Heart right ventricle (tissue), 16 donors: ENCODE measurements at regions not wholly inside any gene's neighbourhood (a gene's known extent, or its start where the extent isn't known, plus 50 kb on each side); places are given as distances from the start of the nearest gene placed in this dataset.

Source experiments
- ATAC-seq, 8 donors: fragments of 200-7000 bp; cut with Tn5 transposase; one replicate each; pipeline ENCODE4 v1.9.1; 2020; ENCODE audit warnings: mild to moderate bottlenecking in 8 of 8, moderate library complexity in 8 of 8, moderate number of reproducible peaks in 1 of 8
- DNase-seq, 2 donors: peaks; one replicate each; pipeline ENCODE4 v3.0.0-alpha.2; 2020
- H3K27ac ChIP-seq, 10 donors: fragments of 200-600 bp; sonication (generic) in 2 of 10; one replicate each; pipeline versions ENCODE4 v1.5.0 to v1.8.0; 2020 to 2022; ENCODE audit warnings: mild to moderate bottlenecking in 3 of 10
- H3K27me3 ChIP-seq, 7 donors: fragments of 200-600 bp; one replicate each; pipeline ENCODE4 v1.8.0; 2021 to 2022; ENCODE audit warnings: mild to moderate bottlenecking in 2 of 7
- H3K36me3 ChIP-seq, 9 donors: fragments of 200-600 bp; sonication (generic) in 1 of 9; one replicate each; pipeline versions ENCODE4 v1.5.0 to v1.8.0; 2020 to 2022; ENCODE audit warnings: mild to moderate bottlenecking in 2 of 9
- H3K4me1 ChIP-seq, 9 donors: fragments of 200-600 bp; sonication (generic) in 1 of 9; one replicate each; pipeline versions ENCODE4 v1.5.0 to v1.8.0; 2020 to 2022; ENCODE audit warnings: mild to moderate bottlenecking in 4 of 9
- H3K4me3 ChIP-seq, 10 donors: fragments of 200-600 bp; sonication (generic) in 2 of 10; one replicate each; pipeline versions ENCODE4 v1.5.0 to v1.8.0; 2020 to 2022; ENCODE audit warnings: mild to moderate bottlenecking in 7 of 10, moderate library complexity in 2 of 10
- H3K9me3 ChIP-seq, 11 donors: fragments of 200-600 bp in 10 of 11; sonication (generic) in 2 of 11; one replicate each; pipeline versions ENCODE4 v1.5.0 to v1.8.0; 2013 to 2022; ENCODE audit warnings: mild to moderate bottlenecking in 2 of 11, control low read depth in 1 of 11, moderate library complexity in 1 of 11
- CTCF ChIP-seq, 9 donors: fragments of 200-600 bp; sonication (generic) in 2 of 9; IDR thresholded peaks; one replicate each; pipeline versions ENCODE4 v1.5.0 to v1.8.0; 2021 to 2022; ENCODE audit warnings: antibody characterized with exemption in 9 of 9, mild to moderate bottlenecking in 5 of 9, moderate library complexity in 1 of 9
- WGBS, 2 donors: extraction: QIAGEN DNeasy Blood & Tissue Kit; methylation state at CpG; one replicate each; pipeline ENCODE4 v1.1.7; 2013; ENCODE audit warnings: inconsistent platforms in 1 of 2; 5-methylcytosine and 5-hydroxymethylcytosine counted together
- intact Hi-C, 10 donors: fragments of 100-400 bp; cut with DNase I; formaldehyde crosslinking; loops; one replicate each; pipeline versions ENCODE4 v1.11.1 to v1.14.2; 2022
- donor health status: Arrhythmogenic right ventricular cardiomyopathy.
- donor health status: ischemic (EF 13 %, LVEDD 7.1; RV severe dilation, severe dysfunction).
- donor health status: healthy with polysubstance abuse.
- donor health status: DM: no; HTN: yes; CAD: no.
- donor health status: DM: no; HTN: no; CAD: no.
- donor health status: ischemic (EF 25% LVEDD 6.9; RV normal size, moderate dysfunction).
- donor health status: ischemic (EF 25% LVEDD 5.7; RV mildly dilated, moderate dysfunction).
- donor health status: healthy.
- donor health status: DM: yes; HTN: yes; CAD: no.
- donor health status: Ischemic cardiomyopathy.
- donor health status: ischemic (EF 35%, LVEDD 5.7; RV mildly dilated, moderate dysfunction).
- donor health status: nonischemic (EF 11% LVEDD 7.7; RV severe dilation, severe dysfunction).
- donor health status: DM: yes; HTN: yes; CAD: no.
- donor health status: PGD.
- donor health status: ischemic (EF 29% LVEDD 5.4; RV normal size, mild dysfunction).
- donor health status: nonischemic (EF 23%, LVEDD 6.1; RV moderate dilation, normal function).

GRCh38 chr4:7141151-7141834 lies 51.0 kb upstream of the SORCS2 start:
- TF ChIP-seq CTCF (IDR thresholded peaks at IDR 0.05): no peak
- Histone ChIP-seq H3K36me3 (no peaks in the 10 kb centered on the region), H3K27me3 (peaks cover 0 to 3% (median 0%) of the 10 kb centered on the region in 7 donors), H3K4me3 (no peak overlapping the region), H3K4me1 (no peaks in the 10 kb centered on the region), H3K27ac (no peak overlapping the region), H3K9me3 (no peaks in the 10 kb centered on the region)
- intact Hi-C loops: no loop called here
- DNase-seq (no peak), ATAC-seq (no peak)
- 68 to 72% methylated on average over 14 of the region's 14 CpGs for WGBS, 2 donors

- H3K4me3 ChIP-seq: no peak overlapping the region
- no peak overlapping the region for H3K27ac ChIP-seq
- H3K9me3 ChIP-seq: no peaks in the 10 kb centered on the region
- intact Hi-C loops: no loop called here
- ATAC-seq (no peak), DNase-seq (no peak)
- no peaks in the 10 kb centered on the region for H3K36me3 ChIP-seq
- H3K4me1 ChIP-seq: peaks cover 0 to 4% (median under 1%) of the 10 kb centered on the region in 9 donors
- no peak for TF ChIP-seq CTCF (IDR thresholded peaks at IDR 0.05)
- no peaks in the 10 kb centered on the region for H3K27me3 ChIP-seq
- WGBS, 2 donors: 84 to 94% methylated on average over 8 of the region's 8 CpGs
Measured at GRCh38 chr4:7140692-7141069, 51.7 kb upstream of the SORCS2 start.

- TF ChIP-seq CTCF (IDR thresholded peaks at IDR 0.05): no peak
Measured at GRCh38 chr4:7140062-7140691, 52.2 kb upstream of the SORCS2 start.

GRCh38 chr4:7139167-7139982 lies 53.0 kb upstream of the SORCS2 start:
- no peak for ATAC-seq
- 53 to 64% methylated on average over 12 of the region's 12 CpGs for WGBS, 2 donors

More at GRCh38 chr4:7140062-7140691, 52.2 kb upstream of the SORCS2 start:
- Histone ChIP-seq H3K27ac (no peak overlapping the region), H3K4me3 (no peak overlapping the region), H3K9me3 (no peaks in the 10 kb centered on the region), H3K4me1 (peaks cover 0 to 9% (median 5%) of the 10 kb centered on the region in 9 donors), H3K36me3 (no peaks in the 10 kb centered on the region), H3K27me3 (no peaks in the 10 kb centered on the region)
- intact Hi-C loops: no loop called here
- DNase-seq: no peak
- ATAC-seq: no peak
- 85 to 90% methylated on average over 11 of the region's 11 CpGs for WGBS, 2 donors

More at GRCh38 chr4:7139167-7139982, 53.0 kb upstream of the SORCS2 start:
- Histone ChIP-seq H3K4me3 (no peak overlapping the region), H3K4me1 (peaks cover 0 to 16% (median 9%) of the 10 kb centered on the region in 9 donors), H3K36me3 (no peaks in the 10 kb centered on the region), H3K27ac (no peak overlapping the region), H3K27me3 (no peaks in the 10 kb centered on the region), H3K9me3 (no peaks in the 10 kb centered on the region)
- TF ChIP-seq CTCF (IDR thresholded peaks at IDR 0.05): no peak
- no peak for DNase-seq
- intact Hi-C loops: no loop called here
